MM.1S (cell line): ENCODE measurements at regions not wholly inside any gene's neighbourhood (a gene's known extent, or its start where the extent isn't known, plus 50 kb on each side); places are given as distances from the start of the nearest gene placed in this dataset.

Source experiments
- DNase-seq: peaks from one replicate; pipeline ENCODE4 v3.0.0-alpha.2; 2015
- H2AFZ ChIP-seq: fragments of 300-600 bp; sonication (generic); 2 replicates; pipeline ENCODE4 v1.6.0; 2016; ENCODE audit warnings: antibody characterized with exemption, low read length
- H3F3A ChIP-seq: fragments of 300-600 bp; sonication (generic); 2 replicates; pipeline ENCODE4 v1.6.1; 2016; ENCODE audit warnings: mild to moderate bottlenecking, antibody characterized with exemption, low read length, moderate library complexity, mixed read lengths; ENCODE audit not compliant: insufficient read depth
- H3K27ac ChIP-seq: fragments of 300-600 bp; sonication (generic); 2 replicates; pipeline ENCODE4 v1.5.1; 2016; ENCODE audit warnings: mild to moderate bottlenecking, low read length
- H3K27me3 ChIP-seq: fragments of 300-600 bp; sonication (generic); replicated peaks from 2 replicates; pipeline ENCODE4 v1.6.0; 2016; ENCODE audit warnings: low read length; ENCODE audit not compliant: insufficient read depth
- H3K36me3 ChIP-seq: fragments of 300-600 bp; sonication (generic); replicated peaks from 2 replicates; pipeline ENCODE4 v1.6.1; 2016; ENCODE audit warnings: mild to moderate bottlenecking, low read length, mixed read lengths; ENCODE audit not compliant: insufficient read depth
- H3K4me1 ChIP-seq: fragments of 300-600 bp; sonication (generic); 2 replicates; pipeline ENCODE4 v1.6.1; 2016; ENCODE audit warnings: low read length, mixed read lengths
- H3K4me2 ChIP-seq: fragments of 300-600 bp; sonication (generic); 2 replicates; pipeline ENCODE4 v1.6.0; 2016; ENCODE audit warnings: low read depth, low read length
- H3K4me3 ChIP-seq: fragments of 300-600 bp; sonication (generic); 2 replicates; pipeline ENCODE4 v1.5.1; 2016; ENCODE audit warnings: low read length, mixed read lengths
- H3K79me2 ChIP-seq: fragments of 300-600 bp; sonication (generic); 2 replicates; pipeline ENCODE4 v1.6.1; 2016; ENCODE audit warnings: mixed run types, low read length, mixed read lengths
- H3K9ac ChIP-seq: fragments of 300-600 bp; sonication (generic); 2 replicates; pipeline ENCODE4 v1.6.1; 2016; ENCODE audit warnings: low read length, mixed read lengths
- H3K9me2 ChIP-seq: fragments of 300-600 bp; sonication (generic); replicated peaks from 2 replicates; pipeline ENCODE4 v1.6.1; 2016; ENCODE audit warnings: mild to moderate bottlenecking, low read length, mixed read lengths; ENCODE audit not compliant: insufficient read depth
- H3K9me3 ChIP-seq: fragments of 300-600 bp; sonication (generic); replicated peaks from 2 replicates; pipeline ENCODE4 v1.6.1; 2016; ENCODE audit warnings: mild to moderate bottlenecking, low read length, mixed read lengths; ENCODE audit not compliant: insufficient read depth
- H4K20me1 ChIP-seq: fragments of 300-600 bp; sonication (generic); 2 replicates; pipeline ENCODE4 v1.6.1; 2016; ENCODE audit warnings: mild to moderate bottlenecking, low read length, moderate library complexity, mixed read lengths; ENCODE audit not compliant: insufficient read depth
- EZH2 ChIP-seq: fragments of 300-600 bp; sonication (generic); optimal IDR thresholded peaks from 2 replicates; pipeline ENCODE3; 2017; ENCODE audit warnings: low read depth, mild to moderate bottlenecking, antibody characterized with exemption, low read length, mixed read lengths
- EZH2phosphoT487 ChIP-seq: fragments of 300-600 bp; sonication (generic); IDR thresholded peaks from 2 replicates; pipeline ENCODE4 v1.6.1; 2018; ENCODE audit warnings: antibody characterized with exemption, low read length
- TF ChIP-seq, protein P1 (sequence below): fragments of 300-600 bp; sonication (generic); IDR thresholded peaks from 2 replicates; pipeline ENCODE4 v1.5.1; 2016; ENCODE audit warnings: antibody characterized with exemption, low read length, mixed read lengths

DNA sequence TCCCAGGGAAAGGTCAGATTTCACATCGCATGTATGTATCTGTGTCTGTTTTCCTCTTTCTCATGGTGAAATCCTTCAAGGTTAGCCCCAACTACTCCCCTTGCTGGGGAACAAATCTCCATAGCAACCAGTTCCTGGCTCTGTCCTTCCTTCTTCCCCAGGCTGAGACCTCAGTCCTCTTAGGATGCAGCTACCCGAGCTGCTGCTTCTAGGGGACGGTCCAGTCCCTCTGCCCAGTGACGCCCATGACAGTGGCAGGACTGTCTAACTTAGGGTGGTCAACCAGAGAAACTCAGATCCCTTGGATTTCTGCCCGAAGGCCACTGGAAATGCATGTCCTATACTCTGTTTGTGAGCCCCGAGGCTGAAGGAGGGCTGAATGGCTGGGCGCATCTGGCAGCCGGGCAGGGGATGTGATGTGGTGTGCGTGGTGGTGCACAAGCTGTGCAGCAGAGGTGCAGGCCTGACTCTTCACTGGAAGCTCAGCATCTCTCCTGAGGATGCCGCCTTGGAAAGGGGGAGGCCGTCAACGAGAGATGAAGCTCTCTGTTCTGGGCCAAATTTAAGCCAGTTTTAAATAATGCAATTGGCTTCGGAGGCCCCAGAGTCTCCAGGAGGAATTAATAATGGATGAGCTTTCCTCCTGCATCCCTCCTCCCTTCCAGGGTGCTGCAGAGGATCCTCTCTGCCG is 118.7 kb upstream of the B3GAT1 start:
- H4K20me1 ChIP-seq = no peaks in the 10 kb centered on the region
- DNase-seq = no peak
- H3F3A ChIP-seq = no peaks in the 10 kb centered on the region
- no peak overlapping the region for H3K4me2 ChIP-seq
- H3K27ac ChIP-seq = no peak overlapping the region
- H3K9ac ChIP-seq = no peak overlapping the region
- H3K79me2 ChIP-seq = no peaks in the 10 kb centered on the region
- no peaks in the 10 kb centered on the region for H3K36me3 ChIP-seq
- H3K9me2 ChIP-seq = no peaks in the 10 kb centered on the region
- H2AFZ ChIP-seq = no peak overlapping the region
- H3K9me3 ChIP-seq = no peaks in the 10 kb centered on the region
- TF ChIP-seq EZH2phosphoT487 (no peak), EZH2 (no peak)
- TF ChIP-seq, protein P1, sequence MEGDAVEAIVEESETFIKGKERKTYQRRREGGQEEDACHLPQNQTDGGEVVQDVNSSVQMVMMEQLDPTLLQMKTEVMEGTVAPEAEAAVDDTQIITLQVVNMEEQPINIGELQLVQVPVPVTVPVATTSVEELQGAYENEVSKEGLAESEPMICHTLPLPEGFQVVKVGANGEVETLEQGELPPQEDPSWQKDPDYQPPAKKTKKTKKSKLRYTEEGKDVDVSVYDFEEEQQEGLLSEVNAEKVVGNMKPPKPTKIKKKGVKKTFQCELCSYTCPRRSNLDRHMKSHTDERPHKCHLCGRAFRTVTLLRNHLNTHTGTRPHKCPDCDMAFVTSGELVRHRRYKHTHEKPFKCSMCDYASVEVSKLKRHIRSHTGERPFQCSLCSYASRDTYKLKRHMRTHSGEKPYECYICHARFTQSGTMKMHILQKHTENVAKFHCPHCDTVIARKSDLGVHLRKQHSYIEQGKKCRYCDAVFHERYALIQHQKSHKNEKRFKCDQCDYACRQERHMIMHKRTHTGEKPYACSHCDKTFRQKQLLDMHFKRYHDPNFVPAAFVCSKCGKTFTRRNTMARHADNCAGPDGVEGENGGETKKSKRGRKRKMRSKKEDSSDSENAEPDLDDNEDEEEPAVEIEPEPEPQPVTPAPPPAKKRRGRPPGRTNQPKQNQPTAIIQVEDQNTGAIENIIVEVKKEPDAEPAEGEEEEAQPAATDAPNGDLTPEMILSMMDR = no peak
- no peaks in the 10 kb centered on the region for H3K27me3 ChIP-seq
- H3K4me3 ChIP-seq = no peak overlapping the region
- no peaks in the 10 kb centered on the region for H3K4me1 ChIP-seq

DNA sequence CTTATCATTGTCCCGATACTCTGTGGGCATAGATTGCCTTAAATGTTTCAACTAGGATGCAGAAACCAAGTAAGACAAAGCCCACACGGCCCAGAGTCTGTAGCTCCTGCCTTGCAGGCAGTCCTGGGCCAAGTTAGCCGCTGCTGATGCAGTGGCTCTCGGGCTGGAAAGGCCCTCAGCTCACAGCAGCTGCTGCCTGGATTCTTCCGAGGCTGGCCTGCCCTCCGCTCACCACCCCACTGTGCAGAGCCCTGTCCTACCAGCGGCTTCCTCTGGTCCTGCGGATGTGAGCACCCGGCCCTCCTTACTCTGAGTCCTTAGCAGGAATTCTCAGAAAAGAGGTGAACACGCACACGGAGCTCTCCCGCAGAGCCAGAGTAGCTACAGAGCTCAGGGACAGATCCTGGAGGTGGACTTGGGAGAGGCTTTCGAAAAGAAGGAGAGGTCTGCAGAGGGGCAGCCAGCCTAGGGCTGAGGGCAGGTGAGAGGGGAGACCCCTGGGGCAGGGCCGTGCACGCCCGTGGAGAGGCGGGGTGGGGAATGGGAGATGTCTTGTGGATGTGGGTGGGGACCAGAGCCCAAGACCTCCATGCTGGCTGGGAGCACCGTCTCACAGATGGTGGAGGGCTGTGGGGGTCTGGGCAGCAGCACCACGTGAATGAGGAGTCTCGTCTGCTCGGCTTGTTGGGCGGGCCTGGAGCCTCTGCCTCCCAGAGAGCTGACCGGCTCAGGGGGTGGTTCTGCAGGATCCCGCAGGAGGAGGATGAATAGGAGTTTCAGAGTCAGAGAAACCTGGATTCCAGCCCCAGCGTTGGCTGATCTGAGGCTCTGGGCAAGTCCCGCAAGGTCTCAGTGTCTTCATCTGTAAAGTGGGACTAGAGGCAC is 117.4 kb upstream of the B3GAT1 start:
- Histone ChIP-seq H3K4me1 (no peaks in the 10 kb centered on the region), H3K27ac (no peak overlapping the region), H3K79me2 (no peaks in the 10 kb centered on the region), H3K27me3 (no peaks in the 10 kb centered on the region), H3K4me2 (no peak overlapping the region), H2AFZ (no peak overlapping the region), H3K9me2 (no peaks in the 10 kb centered on the region), H3F3A (no peaks in the 10 kb centered on the region), H3K4me3 (no peak overlapping the region), H3K9ac (no peak overlapping the region), H4K20me1 (no peaks in the 10 kb centered on the region), H3K9me3 (no peaks in the 10 kb centered on the region), H3K36me3 (no peaks in the 10 kb centered on the region)
- TF ChIP-seq EZH2 (no peak), EZH2phosphoT487 (no peak)
- TF ChIP-seq, protein P1 = no peak
- DNase-seq = no peak

DNA sequence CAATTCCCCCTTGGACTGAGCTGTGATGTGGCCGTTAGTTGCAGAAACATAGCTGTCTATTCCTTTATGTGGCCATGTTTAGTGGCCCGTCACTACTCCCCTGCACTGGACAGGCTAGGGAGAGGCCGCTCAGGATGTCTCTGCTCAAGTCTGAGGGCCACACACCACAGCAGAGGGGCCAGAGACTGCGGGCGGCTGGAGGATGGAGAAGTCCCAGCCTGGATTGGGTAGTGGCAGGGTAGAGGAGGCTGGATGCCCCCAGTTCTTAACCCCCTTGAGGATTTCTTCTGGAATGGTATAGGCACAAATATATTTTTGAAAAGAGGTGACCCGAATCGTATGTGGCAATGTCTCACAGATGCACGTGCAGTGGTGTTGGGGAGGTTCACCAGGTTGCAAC is 116.4 kb upstream of the B3GAT1 start:
- no peak overlapping the region for H3K4me2 ChIP-seq
- no peak overlapping the region for H3K9ac ChIP-seq
- H3K9me3 ChIP-seq = no peaks in the 10 kb centered on the region
- H3K79me2 ChIP-seq = no peaks in the 10 kb centered on the region
- no peak overlapping the region for H3K27ac ChIP-seq
- no peak for DNase-seq
- H3K9me2 ChIP-seq = no peaks in the 10 kb centered on the region
- no peak overlapping the region for H2AFZ ChIP-seq
- no peaks in the 10 kb centered on the region for H3F3A ChIP-seq
- no peaks in the 10 kb centered on the region for H3K4me1 ChIP-seq
- TF ChIP-seq EZH2phosphoT487 (no peak), EZH2 (no peak)
- TF ChIP-seq, protein P1 = no peak
- H4K20me1 ChIP-seq = no peaks in the 10 kb centered on the region
- no peaks in the 10 kb centered on the region for H3K36me3 ChIP-seq
- H3K4me3 ChIP-seq = no peak overlapping the region
- no peaks in the 10 kb centered on the region for H3K27me3 ChIP-seq
